MG63 (cell line): ENCODE measurements at regions not wholly inside any gene's neighbourhood (a gene's known extent, or its start where the extent isn't known, plus 50 kb on each side); places are given as distances from the start of the nearest gene placed in this dataset.

Experiments
- DNase-seq: peaks from one replicate; pipeline ENCODE4 v3.0.0-alpha.2; 2020
- H3K27me3 ChIP-seq: fragments of 250-450 bp; sonication (Bioruptor Pico); 2 replicates; pipeline ENCODE4 v1.5.1; 2020; ENCODE audit warnings: mild to moderate bottlenecking, moderate library complexity
- H3K36me3 ChIP-seq: fragments of 250-450 bp; sonication (Bioruptor Pico); 2 replicates; pipeline ENCODE4 v1.5.1; 2020; ENCODE audit warnings: mild to moderate bottlenecking, moderate library complexity
- H3K4me3 ChIP-seq: fragments of 250-450 bp; sonication (Bioruptor Pico); 2 replicates; pipeline ENCODE4 v1.5.1; 2020; ENCODE audit warnings: mild to moderate bottlenecking, moderate library complexity
- H3K9me3 ChIP-seq: fragments of 250-450 bp; sonication (Bioruptor Pico); 2 replicates; pipeline ENCODE4 v1.5.1; 2020; ENCODE audit warnings: mild to moderate bottlenecking, moderate library complexity

GRCh38 chr6:19086480-19086879 is 699.3 kb downstream of the RNF144B start:
- H3K36me3 ChIP-seq = no peaks in the 10 kb centered on the region
- DNase-seq = no peak
- H3K4me3 ChIP-seq = no peak overlapping the region
- no peaks in the 10 kb centered on the region for H3K9me3 ChIP-seq
- no peaks in the 10 kb centered on the region for H3K27me3 ChIP-seq

GRCh38 chr6:19087296-19087695 is 700.1 kb downstream of the RNF144B start:
- H3K4me3 ChIP-seq = no peak overlapping the region
- DNase-seq = no peak
- H3K36me3 ChIP-seq = no peaks in the 10 kb centered on the region
- no peaks in the 10 kb centered on the region for H3K9me3 ChIP-seq
- no peaks in the 10 kb centered on the region for H3K27me3 ChIP-seq

- Histone ChIP-seq H3K27me3 (no peaks in the 10 kb centered on the region), H3K36me3 (no peaks in the 10 kb centered on the region), H3K9me3 (no peaks in the 10 kb centered on the region), H3K4me3 (no peak overlapping the region)
- no peak for DNase-seq
These were observed 700.7 kb downstream of the RNF144B start for GRCh38 chr6:19087897-19088296.

- no peak for DNase-seq
- Histone ChIP-seq H3K27me3 (no peaks in the 10 kb centered on the region), H3K36me3 (no peaks in the 10 kb centered on the region), H3K4me3 (no peak overlapping the region), H3K9me3 (no peaks in the 10 kb centered on the region)
These were observed 713.6 kb downstream of the RNF144B start for GRCh38 chr6:19100752-19101151.

- no peaks in the 10 kb centered on the region for H3K36me3 ChIP-seq
- DNase-seq = no peak
- no peaks in the 10 kb centered on the region for H3K9me3 ChIP-seq
- H3K27me3 ChIP-seq = no peaks in the 10 kb centered on the region
- no peak overlapping the region for H3K4me3 ChIP-seq
These were observed 715.8 kb downstream of the RNF144B start for GRCh38 chr6:19102936-19103335.

GRCh38 chr6:19107468-19107867 is 720.3 kb downstream of the RNF144B start:
- H3K36me3 ChIP-seq = no peaks in the 10 kb centered on the region
- no peaks in the 10 kb centered on the region for H3K27me3 ChIP-seq
- no peak for DNase-seq
- no peaks in the 10 kb centered on the region for H3K9me3 ChIP-seq
- no peak overlapping the region for H3K4me3 ChIP-seq

GRCh38 chr6:19121521-19121920 is 715.6 kb upstream of the ID4 start:
- no peaks in the 10 kb centered on the region for H3K9me3 ChIP-seq
- no peaks in the 10 kb centered on the region for H3K27me3 ChIP-seq
- no peaks in the 10 kb centered on the region for H3K36me3 ChIP-seq
- H3K4me3 ChIP-seq = no peak overlapping the region
- DNase-seq = no peak

GRCh38 chr6:19127081-19127480 is 710.1 kb upstream of the ID4 start:
- Histone ChIP-seq H3K4me3 (no peak overlapping the region), H3K27me3 (no peaks in the 10 kb centered on the region), H3K9me3 (no peaks in the 10 kb centered on the region), H3K36me3 (no peaks in the 10 kb centered on the region)
- no peak for DNase-seq

- Histone ChIP-seq H3K36me3 (no peaks in the 10 kb centered on the region), H3K9me3 (no peaks in the 10 kb centered on the region), H3K27me3 (no peaks in the 10 kb centered on the region), H3K4me3 (no peak overlapping the region)
- DNase-seq = no peak
These were observed 708.5 kb upstream of the ID4 start for GRCh38 chr6:19128701-19129100.

- no peaks in the 10 kb centered on the region for H3K36me3 ChIP-seq
- no peak overlapping the region for H3K4me3 ChIP-seq
- no peaks in the 10 kb centered on the region for H3K27me3 ChIP-seq
- no peak for DNase-seq
- H3K9me3 ChIP-seq = no peaks in the 10 kb centered on the region
These were observed 701.5 kb upstream of the ID4 start for GRCh38 chr6:19135706-19136105.

- Histone ChIP-seq H3K27me3 (no peaks in the 10 kb centered on the region), H3K4me3 (no peak overlapping the region), H3K36me3 (no peaks in the 10 kb centered on the region), H3K9me3 (no peaks in the 10 kb centered on the region)
- no peak for DNase-seq
These were observed 699.7 kb upstream of the ID4 start for GRCh38 chr6:19137505-19137904.

- no peaks in the 10 kb centered on the region for H3K9me3 ChIP-seq
- H3K36me3 ChIP-seq = no peaks in the 10 kb centered on the region
- no peak overlapping the region for H3K4me3 ChIP-seq
- DNase-seq = no peak
- no peaks in the 10 kb centered on the region for H3K27me3 ChIP-seq
These were observed 694.9 kb upstream of the ID4 start for GRCh38 chr6:19142275-19142674.

GRCh38 chr6:19150307-19150706 is 686.9 kb upstream of the ID4 start:
- no peak overlapping the region for H3K4me3 ChIP-seq
- H3K27me3 ChIP-seq = no peaks in the 10 kb centered on the region
- H3K9me3 ChIP-seq = no peaks in the 10 kb centered on the region
- no peaks in the 10 kb centered on the region for H3K36me3 ChIP-seq
- no peak for DNase-seq

- no peaks in the 10 kb centered on the region for H3K36me3 ChIP-seq
- H3K9me3 ChIP-seq = no peaks in the 10 kb centered on the region
- H3K4me3 ChIP-seq = no peak overlapping the region
- no peaks in the 10 kb centered on the region for H3K27me3 ChIP-seq
- DNase-seq = no peak
These were observed 683.7 kb upstream of the ID4 start for GRCh38 chr6:19153270-19153980.

GRCh38 chr6:19153981-19154295 is 683.2 kb upstream of the ID4 start:
- Histone ChIP-seq H3K4me3 (no peak overlapping the region), H3K9me3 (no peaks in the 10 kb centered on the region), H3K36me3 (no peaks in the 10 kb centered on the region), H3K27me3 (no peaks in the 10 kb centered on the region)
- DNase-seq = no peak

- H3K36me3 ChIP-seq = no peaks in the 10 kb centered on the region
- no peaks in the 10 kb centered on the region for H3K27me3 ChIP-seq
- no peak overlapping the region for H3K4me3 ChIP-seq
- no peak for DNase-seq
- no peaks in the 10 kb centered on the region for H3K9me3 ChIP-seq
These were observed 680.7 kb upstream of the ID4 start for GRCh38 chr6:19156443-19156842.

GRCh38 chr6:19157486-19157885 is 679.7 kb upstream of the ID4 start:
- Histone ChIP-seq H3K9me3 (no peaks in the 10 kb centered on the region), H3K4me3 (no peak overlapping the region), H3K36me3 (no peaks in the 10 kb centered on the region), H3K27me3 (no peaks in the 10 kb centered on the region)
- DNase-seq = no peak

GRCh38 chr6:19158586-19158985 is 678.6 kb upstream of the ID4 start:
- DNase-seq = no peak
- Histone ChIP-seq H3K27me3 (no peaks in the 10 kb centered on the region), H3K9me3 (no peaks in the 10 kb centered on the region), H3K36me3 (no peaks in the 10 kb centered on the region), H3K4me3 (no peak overlapping the region)

GRCh38 chr6:19159089-19159488 is 678.1 kb upstream of the ID4 start:
- Histone ChIP-seq H3K9me3 (no peaks in the 10 kb centered on the region), H3K4me3 (no peak overlapping the region), H3K36me3 (no peaks in the 10 kb centered on the region), H3K27me3 (no peaks in the 10 kb centered on the region)
- DNase-seq = no peak
